OCI-LY1 (cell line): ENCODE measurements at regions not wholly inside any gene's neighbourhood (a gene's known extent, or its start where the extent isn't known, plus 50 kb on each side); places are given as distances from the start of the nearest gene placed in this dataset.

ENCODE experiments used
- H2AFZ ChIP-seq: fragments of 200-600 bp; sonication (generic), shearing (Covaris generic); 2 replicates; pipeline ENCODE4 v1.6.0; 2014; ENCODE audit warnings: antibody characterized with exemption, mild to moderate bottlenecking, low read length
- H3F3A ChIP-seq: fragments of 200-600 bp; sonication (generic), shearing (Covaris generic); 2 replicates; pipeline ENCODE4 v1.6.0; 2014; ENCODE audit warnings: mild to moderate bottlenecking, antibody characterized with exemption, low read length, moderate library complexity; ENCODE audit not compliant: insufficient read depth
- H3K27ac ChIP-seq: fragments of 200-600 bp; sonication (generic); 2 replicates; pipeline ENCODE4 v1.5.1; 2014; ENCODE audit warnings: low read length, mixed run types, mild to moderate bottlenecking, low read depth; ENCODE audit not compliant: poor library complexity, severe bottlenecking
- H3K27me3 ChIP-seq: fragments of 200-600 bp; sonication (generic); 2 replicates; pipeline ENCODE4 v1.6.0; 2014; ENCODE audit warnings: antibody characterized with exemption, mild to moderate bottlenecking, low read length, moderate library complexity; ENCODE audit not compliant: insufficient read depth
- H3K36me3 ChIP-seq: fragments of 200-600 bp; sonication (generic); 2 replicates; pipeline ENCODE4 v1.6.1; 2014; ENCODE audit warnings: mild to moderate bottlenecking, antibody characterized with exemption, low read length, moderate library complexity, mixed read lengths; ENCODE audit not compliant: insufficient read depth
- H3K4me1 ChIP-seq: fragments of 200-600 bp; sonication (generic); 2 replicates; pipeline ENCODE4 v1.5.1; 2014; ENCODE audit warnings: mild to moderate bottlenecking, low read length, moderate library complexity; ENCODE audit not compliant: insufficient read depth, severe bottlenecking
- H3K4me2 ChIP-seq: fragments of 200-600 bp; sonication (generic), shearing (Covaris generic); 2 replicates; pipeline ENCODE4 v1.6.1; 2014; ENCODE audit warnings: low read length
- H3K4me3 ChIP-seq: fragments of 200-600 bp; sonication (generic); 2 replicates; pipeline ENCODE4 v1.5.1; 2014; ENCODE audit warnings: low read length, low read depth, mild to moderate bottlenecking, mixed read lengths; ENCODE audit not compliant: poor library complexity, severe bottlenecking
- H3K79me2 ChIP-seq: fragments of 200-600 bp; shearing (Covaris generic); 2 replicates; pipeline ENCODE4 v1.6.1; 2016; ENCODE audit warnings: mixed run types, low read length, mixed read lengths; ENCODE audit not compliant: insufficient read depth
- H3K9ac ChIP-seq: fragments of 200-600 bp; sonication (generic), shearing (Covaris generic); 2 replicates; pipeline ENCODE4 v1.6.1; 2014; ENCODE audit warnings: mild to moderate bottlenecking, low read length, mixed read lengths
- H3K9me2 ChIP-seq: fragments of 200-600 bp; sonication (generic), shearing (Covaris generic); 2 replicates; pipeline ENCODE4 v1.6.1; 2014; ENCODE audit warnings: low read depth, mild to moderate bottlenecking, low read length, mixed read lengths
- H3K9me3 ChIP-seq: fragments of 200-600 bp; shearing (Covaris generic); 2 replicates; pipeline ENCODE4 v1.6.1; 2014; ENCODE audit warnings: low read length, mixed read lengths
- H4K20me1 ChIP-seq: fragments of 200-600 bp; sonication (generic), shearing (Covaris generic); 2 replicates; pipeline ENCODE4 v1.6.0; 2016; ENCODE audit warnings: mild to moderate bottlenecking, low read length; ENCODE audit not compliant: insufficient read depth
- CTCF ChIP-seq: fragments of 200-600 bp; sonication (generic), shearing (Covaris generic); IDR thresholded peaks from 2 replicates; pipeline ENCODE4 v1.5.1; 2017; ENCODE audit warnings: mild to moderate bottlenecking, antibody characterized with exemption, low read length, moderate library complexity, mixed read lengths
- EZH2 ChIP-seq: fragments of 200-600 bp; sonication (generic), shearing (Covaris generic); IDR thresholded peaks from 2 replicates; pipeline ENCODE4 v1.8.0; 2017; ENCODE audit warnings: borderline replicate concordance, mixed run types, mild to moderate bottlenecking, antibody characterized with exemption, low read length, moderate library complexity, mixed read lengths

- H3K4me2 ChIP-seq = no peak overlapping the region
- TF ChIP-seq EZH2 (no peak), CTCF (no peak)
- H3K4me3 ChIP-seq = no peak overlapping the region
- H3K36me3 ChIP-seq = no peaks in the 10 kb centered on the region
- H4K20me1 ChIP-seq = no peaks in the 10 kb centered on the region
- H3K27ac ChIP-seq = no peak overlapping the region
- no peaks in the 10 kb centered on the region for H3K9me2 ChIP-seq
- H3K27me3 ChIP-seq = no peaks in the 10 kb centered on the region
- no peaks in the 10 kb centered on the region for H3K79me2 ChIP-seq
- H3F3A ChIP-seq = no peaks in the 10 kb centered on the region
- no peak overlapping the region for H3K9ac ChIP-seq
- H3K4me1 ChIP-seq = no peaks in the 10 kb centered on the region
- no peak overlapping the region for H2AFZ ChIP-seq
- no peaks in the 10 kb centered on the region for H3K9me3 ChIP-seq
Observed at GRCh38 chr4:174084542-174084941, 198.9 kb downstream of the FBXO8 start.

GRCh38 chr4:174080361-174080760 lies 203.1 kb downstream of the FBXO8 start:
- no peaks in the 10 kb centered on the region for H3K27me3 ChIP-seq
- H3K9me2 ChIP-seq = no peaks in the 10 kb centered on the region
- no peak overlapping the region for H3K27ac ChIP-seq
- no peaks in the 10 kb centered on the region for H3K36me3 ChIP-seq
- H4K20me1 ChIP-seq = no peaks in the 10 kb centered on the region
- no peaks in the 10 kb centered on the region for H3K79me2 ChIP-seq
- no peak overlapping the region for H3K9ac ChIP-seq
- H3K4me2 ChIP-seq = no peak overlapping the region
- H3K4me1 ChIP-seq = no peaks in the 10 kb centered on the region
- no peak overlapping the region for H2AFZ ChIP-seq
- H3F3A ChIP-seq = no peaks in the 10 kb centered on the region
- TF ChIP-seq CTCF (no peak), EZH2 (no peak)
- H3K9me3 ChIP-seq = no peaks in the 10 kb centered on the region
- H3K4me3 ChIP-seq = no peak overlapping the region

GRCh38 chr4:174071595-174071994 lies 211.9 kb downstream of the FBXO8 start:
- H3K4me1 ChIP-seq = no peaks in the 10 kb centered on the region
- H3K27me3 ChIP-seq = no peaks in the 10 kb centered on the region
- no peaks in the 10 kb centered on the region for H3K36me3 ChIP-seq
- H2AFZ ChIP-seq = no peak overlapping the region
- H3K27ac ChIP-seq = no peak overlapping the region
- H3K4me3 ChIP-seq = no peak overlapping the region
- H3F3A ChIP-seq = no peaks in the 10 kb centered on the region
- no peaks in the 10 kb centered on the region for H4K20me1 ChIP-seq
- TF ChIP-seq CTCF (no peak), EZH2 (no peak)
- no peak overlapping the region for H3K9ac ChIP-seq
- H3K4me2 ChIP-seq = no peak overlapping the region
- H3K79me2 ChIP-seq = no peaks in the 10 kb centered on the region
- H3K9me2 ChIP-seq = no peaks in the 10 kb centered on the region
- H3K9me3 ChIP-seq = 0 out of 2 replicates have a peak, but pooled peaks cover 2% of the 10 kb centered on the region
